Body of pancreas (tissue), 4 donors: ENCODE measurements at regions not wholly inside any gene's neighbourhood (a gene's known extent, or its start where the extent isn't known, plus 50 kb on each side); places are given as distances from the start of the nearest gene placed in this dataset.

Experiments
- ATAC-seq: fragments of 150-250 bp; one replicate; pipeline ENCODE4 v1.9.1; 2016
- DNase-seq, 4 donors: peaks; one replicate each; pipeline ENCODE4 v3.0.0-alpha.2; 2019
- H3K27ac ChIP-seq, 4 donors: fragments of 200-600 bp; sonication (generic); 1 replicate in 3 of 4; 2 replicates in 1 of 4; pipeline versions ENCODE4 v1.5.1 to v1.6.1; 2016 to 2019; ENCODE audit warnings: mild to moderate bottlenecking in 1 of 4, mixed read lengths in 1 of 4, moderate library complexity in 1 of 4
- H3K27me3 ChIP-seq, 2 donors: fragments of 200-600 bp; sonication (generic); one replicate each; pipeline ENCODE4 v1.6.0; 2016; ENCODE audit warnings: mild to moderate bottlenecking in 1 of 2
- H3K36me3 ChIP-seq, 2 donors: fragments of 200-600 bp; sonication (generic); replicated peaks in 1 of 2; 2 replicates each; pipeline ENCODE4 v1.5.1; 2016; ENCODE audit warnings: low read depth in 2 of 2; ENCODE audit not compliant: insufficient read depth in 1 of 2
- H3K4me1 ChIP-seq: fragments of 200-600 bp; sonication (generic); one replicate; pipeline ENCODE4 v1.6.0; 2016
- H3K4me3 ChIP-seq, 2 donors: fragments of 200-600 bp; sonication (generic); 1 replicate in 1 of 2; 2 replicates in 1 of 2; pipeline ENCODE4 v1.5.1; 2016 to 2019
- H3K9me3 ChIP-seq, 3 donors: fragments of 200-600 bp; sonication (generic); 1 replicate in 2 of 3; 2 replicates in 1 of 3; pipeline ENCODE4 v1.5.1; 2016
- CTCF ChIP-seq, 7 experiments: fragments of 450-650 bp in 4 of 7; fragments of 200-600 bp in 3 of 7; sonication (generic) in 3 of 7; IDR thresholded peaks; one replicate each; pipeline ENCODE4 v1.5.1; 2016 to 2019; ENCODE audit warnings: antibody characterized with exemption in 7 of 7
- POLR2A ChIP-seq, 3 donors: fragments of 450-650 bp; IDR thresholded peaks; one replicate each; pipeline ENCODE4 v1.6.1; 2016; ENCODE audit warnings: antibody characterized with exemption in 3 of 3, mild to moderate bottlenecking in 2 of 3
- WGBS, 2 donors: methylation state at CpG; one replicate each; pipeline ENCODE4 v1.1.5; 2017; 5-methylcytosine and 5-hydroxymethylcytosine counted together
- intact Hi-C: fragments of 100-400 bp; cut with DNase I; formaldehyde crosslinking; loops from one replicate; pipeline ENCODE4 v1.15.1; 2023

- WGBS, 2 donors, result 80 to 81% methylated on average over 3 of the region's 3 CpGs
These were observed 112.6 kb upstream of the TMCC3 start for GRCh38 chr12:94762943-94763342.

GRCh38 chr12:94762259-94762942, 112.0 kb upstream of the TMCC3 start:
- Histone ChIP-seq H3K27ac (no peak overlapping the region), H3K4me1 (no peaks in the 10 kb centered on the region), H3K4me3 (no peak overlapping the region), H3K36me3 (no peaks in the 10 kb centered on the region), H3K9me3 (no peaks in the 10 kb centered on the region), H3K27me3 (no peaks in the 10 kb centered on the region)
- DNase-seq (no peak), ATAC-seq (no peak)
- TF ChIP-seq POLR2A (IDR thresholded peaks at IDR 0.05) (no peak), CTCF (IDR thresholded peaks at IDR 0.05) (no peak)
- intact Hi-C loops, result loop anchor here (10.0 kb wide), 1 partner anchor 208 kb away; no protein-coding TSS in a partner anchor
- WGBS, 2 donors, result 45 to 48% methylated on average over 4 of the region's 4 CpGs

More at GRCh38 chr12:94762943-94763342, 112.6 kb upstream of the TMCC3 start:
- intact Hi-C loops, result loop anchor here (10.0 kb wide), 1 partner anchor 208 kb away; no protein-coding TSS in a partner anchor
- no peak for ATAC-seq
- H3K9me3 ChIP-seq, result no peaks in the 10 kb centered on the region
- no peak overlapping the region for H3K4me3 ChIP-seq
- no peak for DNase-seq
- H3K27ac ChIP-seq, result no peak overlapping the region
- TF ChIP-seq POLR2A (IDR thresholded peaks at IDR 0.05) (no peak), CTCF (IDR thresholded peaks at IDR 0.05) (no peak)
- no peaks in the 10 kb centered on the region for H3K36me3 ChIP-seq
- H3K27me3 ChIP-seq, result no peaks in the 10 kb centered on the region
- H3K4me1 ChIP-seq, result no peaks in the 10 kb centered on the region

- no peak for DNase-seq
- H3K4me3 ChIP-seq, result no peak overlapping the region
- H3K27ac ChIP-seq, result no peak overlapping the region
- intact Hi-C loops, result loop anchor here (10.0 kb wide), 1 partner anchor 207 kb away; no protein-coding TSS in a partner anchor
- WGBS, 2 donors, result 68 to 79% methylated on average over 3 of the region's 3 CpGs
- H3K9me3 ChIP-seq, result no peaks in the 10 kb centered on the region
- H3K4me1 ChIP-seq, result no peaks in the 10 kb centered on the region
- ATAC-seq, result no peak
- no peaks in the 10 kb centered on the region for H3K27me3 ChIP-seq
- H3K36me3 ChIP-seq, result no peaks in the 10 kb centered on the region
- TF ChIP-seq CTCF (IDR thresholded peaks at IDR 0.05) (no peak), POLR2A (IDR thresholded peaks at IDR 0.05) (no peak)
These were observed 111.2 kb upstream of the TMCC3 start for GRCh38 chr12:94761559-94761958.

- H3K27ac ChIP-seq, result no peak overlapping the region
- no peak for DNase-seq
- no peak for ATAC-seq
- no peaks in the 10 kb centered on the region for H3K4me1 ChIP-seq
- no peaks in the 10 kb centered on the region for H3K36me3 ChIP-seq
- TF ChIP-seq POLR2A (IDR thresholded peaks at IDR 0.05) (no peak), CTCF (IDR thresholded peaks at IDR 0.05) (no peak)
- 61 to 65% methylated on average over 2 of the region's 2 CpGs for WGBS, 2 donors
- intact Hi-C loops, result loop anchor here (10.0 kb wide), 1 partner anchor 206 kb away; no protein-coding TSS in a partner anchor
- no peaks in the 10 kb centered on the region for H3K27me3 ChIP-seq
- no peak overlapping the region for H3K4me3 ChIP-seq
- no peaks in the 10 kb centered on the region for H3K9me3 ChIP-seq
These were observed 110.4 kb upstream of the TMCC3 start for GRCh38 chr12:94760786-94761185.

GRCh38 chr12:94756789-94757188, 106.4 kb upstream of the TMCC3 start:
- ATAC-seq (no peak), DNase-seq (no peak)
- Histone ChIP-seq H3K36me3 (no peaks in the 10 kb centered on the region), H3K4me1 (no peaks in the 10 kb centered on the region), H3K27me3 (no peaks in the 10 kb centered on the region), H3K27ac (no peak overlapping the region), H3K9me3 (no peaks in the 10 kb centered on the region), H3K4me3 (no peak overlapping the region)
- intact Hi-C loops, result no loop called here
- TF ChIP-seq CTCF (IDR thresholded peaks at IDR 0.05), result no peak
- WGBS, 2 donors, result 39 to 40% methylated on average over 2 of the region's 2 CpGs
